Naive thymus-derived CD8-positive, alpha-beta T cell (primary cell): ENCODE measurements at regions not wholly inside any gene's neighbourhood (a gene's known extent, or its start where the extent isn't known, plus 50 kb on each side); places are given as distances from the start of the nearest gene placed in this dataset.
"Not testable (repeated sequence)": the region's sequence is repeated elsewhere in the genome, so short reads cannot be mapped to it uniquely, and the experiment has no call there.

Source experiments
- ATAC-seq, 2 donors: fragments of 150-1000 bp; cut with Tn5 transposase in 1 of 2; sonication (Bioruptor Pico), chemical (Tn5 transposase) in 1 of 2; 1 replicate in 1 of 2; 2 replicates in 1 of 2; pipeline ENCODE4 v1.10.0; 2021; ENCODE audit warnings: mild to moderate bottlenecking in 2 of 2, moderate library complexity in 2 of 2
- POLR2A ChIA-PET: fragments of 350-600 bp; sonication (Branson Sonifier 250); formaldehyde crosslinking; loops from one replicate; lab custom pipeline; 2021; ENCODE audit warnings: antibody characterized with exemption; lab: Charles Lee
- DNase-seq, 10 donors: peaks; one replicate each; pipeline versions ENCODE4 v3.0.0 to v3.0.0-alpha.2; 2020 to 2022
- H3K27ac Mint-ChIP-seq, 10 donors: one replicate each; pipeline ENCODE4 v1.8.0; 2020 to 2022; ENCODE audit warnings: mild to moderate bottlenecking in 10 of 10, mixed read lengths in 10 of 10, moderate library complexity in 4 of 10, inconsistent platforms in 1 of 10
- H3K27me3 Mint-ChIP-seq, 5 donors: one replicate each; pipeline ENCODE4 v1.8.0; 2021 to 2022; ENCODE audit warnings: mixed read lengths in 5 of 5
- H3K36me3 Mint-ChIP-seq, 3 donors: one replicate each; pipeline ENCODE4 v1.8.0; 2020 to 2022; ENCODE audit warnings: mixed read lengths in 3 of 3, mild to moderate bottlenecking in 2 of 3, inconsistent platforms in 1 of 3
- H3K4me1 Mint-ChIP-seq, 4 donors: one replicate each; pipeline ENCODE4 v1.8.0; 2021 to 2022; ENCODE audit warnings: mixed read lengths in 4 of 4
- H3K4me3 Mint-ChIP-seq, 10 donors: one replicate each; pipeline ENCODE4 v1.8.0; 2020 to 2022; ENCODE audit warnings: mild to moderate bottlenecking in 10 of 10, mixed read lengths in 10 of 10, moderate library complexity in 6 of 10, inconsistent platforms in 1 of 10
- H3K9me3 Mint-ChIP-seq, 9 donors: one replicate each; pipeline ENCODE4 v1.8.0; 2020 to 2022; ENCODE audit warnings: mixed read lengths in 9 of 9, mild to moderate bottlenecking in 3 of 9, inconsistent platforms in 1 of 9, moderate library complexity in 1 of 9

DNA sequence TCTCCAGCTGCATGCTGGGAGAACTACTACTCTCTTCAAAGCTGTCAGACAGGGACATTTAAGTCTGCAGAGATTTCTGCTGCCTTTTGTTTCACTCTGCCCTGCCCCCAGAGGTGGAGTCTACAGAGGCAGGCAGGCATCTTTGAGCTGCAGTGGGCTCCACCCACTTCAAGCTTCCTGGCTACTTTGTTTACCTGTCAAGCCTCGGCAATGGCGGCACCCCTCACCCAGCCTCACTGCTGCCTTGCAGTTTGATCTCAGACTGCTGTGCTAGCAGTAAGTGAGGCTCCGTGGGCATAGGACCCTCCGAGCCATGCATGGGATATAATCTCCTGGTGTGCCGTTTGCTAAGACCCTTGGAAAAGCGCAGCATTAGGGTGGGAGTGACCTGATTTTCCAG is 61.7 kb downstream of the DMRTA1 start:
- H3K4me1 Mint-ChIP-seq, POLR2A ChIA-PET, H3K27ac Mint-ChIP-seq, H3K4me3 Mint-ChIP-seq, H3K36me3 Mint-ChIP-seq, DNase-seq, ATAC-seq: not testable (repeated sequence)
- Mint-ChIP-seq H3K9me3 (peaks cover 0 to 24% (median 0%) of the 10 kb centered on the region in 9 donors), H3K27me3 (peaks cover 0 to 14% (median 5%) of the 10 kb centered on the region in 5 donors)

DNA sequence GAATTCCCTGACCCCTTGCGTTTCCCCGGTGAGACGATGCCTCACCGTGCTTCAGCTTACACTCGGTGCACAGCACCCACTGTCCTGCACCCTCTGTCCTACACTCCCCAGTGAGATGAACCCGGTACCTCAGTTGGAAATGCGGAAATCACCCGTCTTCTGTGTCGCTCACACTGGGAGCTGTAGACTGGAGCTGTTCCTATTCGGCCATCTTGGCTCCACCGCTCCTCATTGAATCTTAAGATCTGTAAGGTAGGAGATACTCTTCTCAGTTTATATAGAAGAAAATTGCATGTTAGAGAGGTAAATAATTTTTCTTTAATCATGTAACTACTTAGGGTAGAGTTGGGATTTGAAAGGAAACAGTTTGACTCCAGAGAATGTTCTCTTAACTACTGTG is 62.2 kb downstream of the DMRTA1 start:
- ATAC-seq (no peak), DNase-seq (no peak)
- peaks cover 0 to 14% (median 5%) of the 10 kb centered on the region in 5 donors for H3K27me3 Mint-ChIP-seq
- no peak overlapping the region for H3K4me3 Mint-ChIP-seq
- H3K36me3 Mint-ChIP-seq: peaks cover 0 to 2% (median 0%) of the 10 kb centered on the region in 3 donors
- H3K27ac Mint-ChIP-seq: no peak overlapping the region
- POLR2A ChIA-PET: no interaction called here
- H3K9me3 Mint-ChIP-seq: peaks cover 0 to 24% (median 0%) of the 10 kb centered on the region in 9 donors
- no peaks in the 10 kb centered on the region for H3K4me1 Mint-ChIP-seq

DNA sequence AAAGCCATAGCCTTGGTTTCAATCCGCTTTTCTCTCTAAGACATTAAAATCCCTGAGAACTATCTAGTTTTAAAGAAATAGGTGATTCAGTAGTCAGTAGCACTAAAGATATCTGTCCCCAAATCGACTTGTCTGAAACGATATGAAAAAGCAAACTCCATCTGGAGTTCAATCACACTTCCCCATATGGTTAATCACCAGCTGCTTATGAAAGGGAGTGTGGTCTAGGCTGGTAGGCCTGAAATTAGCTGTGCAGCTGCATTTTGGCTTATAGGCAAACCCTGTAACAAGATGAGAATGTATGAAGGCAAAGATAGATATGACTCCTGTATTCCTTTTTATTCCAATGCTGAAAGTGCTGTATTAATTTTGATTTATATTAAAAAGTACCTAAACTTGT is 65.9 kb downstream of the DMRTA1 start:
- Mint-ChIP-seq H3K27ac (no peak overlapping the region), H3K9me3 (peaks cover 0 to 4% (median 0%) of the 10 kb centered on the region in 9 donors), H3K4me3 (no peak overlapping the region), H3K27me3 (peaks cover 0 to 6% (median 2%) of the 10 kb centered on the region in 5 donors), H3K36me3 (peaks cover 0 to 2% (median 0%) of the 10 kb centered on the region in 3 donors), H3K4me1 (no peaks in the 10 kb centered on the region)
- DNase-seq: no peak
- no peak for ATAC-seq
- POLR2A ChIA-PET: no interaction called here

DNA sequence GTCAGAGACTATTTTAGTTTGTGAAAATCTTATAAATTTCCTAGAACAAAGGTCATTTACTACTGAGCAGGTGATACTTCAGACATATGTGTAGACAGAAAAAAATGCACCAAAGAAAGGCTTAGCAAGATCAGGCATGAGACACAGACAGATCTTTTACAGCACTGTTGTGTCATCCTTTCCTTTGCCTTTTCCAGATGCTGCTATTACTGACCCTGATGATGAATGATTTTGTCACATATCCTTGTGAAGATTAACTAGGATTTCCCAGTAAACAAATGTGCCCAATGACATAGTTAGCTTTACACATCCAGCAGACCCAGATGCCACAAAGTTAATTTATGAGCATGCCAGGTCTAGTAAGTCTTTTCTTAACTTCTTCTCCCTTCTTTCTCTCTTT is 68.2 kb downstream of the DMRTA1 start:
- POLR2A ChIA-PET: no interaction called here
- no peak for ATAC-seq
- H3K9me3 Mint-ChIP-seq: no peaks in the 10 kb centered on the region
- no peak overlapping the region for H3K27ac Mint-ChIP-seq
- H3K4me3 Mint-ChIP-seq: no peak overlapping the region
- H3K36me3 Mint-ChIP-seq: no peaks in the 10 kb centered on the region
- DNase-seq: no peak
- H3K27me3 Mint-ChIP-seq: peaks cover 0 to 3% (median 0%) of the 10 kb centered on the region in 5 donors
- no peaks in the 10 kb centered on the region for H3K4me1 Mint-ChIP-seq

DNA sequence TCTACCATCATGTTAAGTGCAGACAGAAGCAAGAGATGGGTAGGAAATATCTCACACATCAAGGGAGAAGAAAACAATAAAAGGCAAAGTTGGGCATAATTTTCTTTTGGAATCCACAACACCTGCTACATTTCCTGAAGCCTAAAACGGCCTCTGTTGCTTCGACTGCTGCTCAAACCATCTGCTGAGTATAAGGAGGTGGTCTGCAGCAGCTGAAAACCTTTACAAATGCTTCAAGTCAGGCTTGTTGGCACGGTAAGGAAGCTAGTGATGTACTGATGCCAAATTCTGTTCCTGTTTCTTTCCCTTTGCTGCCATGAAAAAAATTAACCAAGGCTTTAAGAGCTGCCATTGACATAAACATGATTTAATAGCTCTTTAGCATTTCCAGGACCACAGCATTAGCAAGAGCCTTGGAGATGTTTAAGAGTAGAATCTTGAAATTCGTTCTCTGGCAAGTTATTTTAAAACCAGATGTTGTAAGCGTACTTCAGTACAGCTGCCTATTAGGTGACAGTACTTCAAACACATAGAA is 75.6 kb downstream of the DMRTA1 start:
- no peaks in the 10 kb centered on the region for H3K4me1 Mint-ChIP-seq
- DNase-seq (no peak), ATAC-seq (no peak)
- POLR2A ChIA-PET: no interaction called here
- H3K27ac Mint-ChIP-seq: no peak overlapping the region
- H3K9me3 Mint-ChIP-seq: peaks cover 0 to 2% (median 0%) of the 10 kb centered on the region in 9 donors
- no peak overlapping the region for H3K4me3 Mint-ChIP-seq
- H3K36me3 Mint-ChIP-seq: no peaks in the 10 kb centered on the region
- peaks cover 0 to 2% (median 0%) of the 10 kb centered on the region in 5 donors for H3K27me3 Mint-ChIP-seq

DNA sequence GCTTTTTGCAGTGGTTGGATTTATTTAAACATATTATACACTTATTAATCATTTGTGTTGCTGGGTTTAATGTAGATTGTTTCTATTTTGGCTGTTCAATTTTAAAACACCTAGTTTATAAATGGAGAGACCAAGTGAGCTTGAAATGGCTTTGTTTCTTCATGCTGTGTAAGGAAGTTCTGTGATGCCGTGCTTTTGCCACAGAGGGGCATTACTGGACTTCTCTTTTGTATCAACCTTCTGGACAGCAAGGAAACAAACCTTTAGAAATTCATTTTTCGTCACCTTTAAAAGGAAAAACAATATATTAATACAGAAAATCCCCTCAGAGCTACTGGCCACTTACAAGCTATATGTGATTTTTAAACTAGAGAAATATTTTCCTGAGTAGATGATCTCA is 81.9 kb downstream of the DMRTA1 start:
- ATAC-seq (no peak), DNase-seq (no peak)
- no peaks in the 10 kb centered on the region for H3K36me3 Mint-ChIP-seq
- H3K4me1 Mint-ChIP-seq: no peaks in the 10 kb centered on the region
- POLR2A ChIA-PET: no interaction called here
- peaks cover 0 to 9% (median 0%) of the 10 kb centered on the region in 9 donors for H3K9me3 Mint-ChIP-seq
- H3K4me3 Mint-ChIP-seq: no peak overlapping the region
- peaks cover 0 to 7% (median 2%) of the 10 kb centered on the region in 5 donors for H3K27me3 Mint-ChIP-seq
- H3K27ac Mint-ChIP-seq: no peak overlapping the region

DNA sequence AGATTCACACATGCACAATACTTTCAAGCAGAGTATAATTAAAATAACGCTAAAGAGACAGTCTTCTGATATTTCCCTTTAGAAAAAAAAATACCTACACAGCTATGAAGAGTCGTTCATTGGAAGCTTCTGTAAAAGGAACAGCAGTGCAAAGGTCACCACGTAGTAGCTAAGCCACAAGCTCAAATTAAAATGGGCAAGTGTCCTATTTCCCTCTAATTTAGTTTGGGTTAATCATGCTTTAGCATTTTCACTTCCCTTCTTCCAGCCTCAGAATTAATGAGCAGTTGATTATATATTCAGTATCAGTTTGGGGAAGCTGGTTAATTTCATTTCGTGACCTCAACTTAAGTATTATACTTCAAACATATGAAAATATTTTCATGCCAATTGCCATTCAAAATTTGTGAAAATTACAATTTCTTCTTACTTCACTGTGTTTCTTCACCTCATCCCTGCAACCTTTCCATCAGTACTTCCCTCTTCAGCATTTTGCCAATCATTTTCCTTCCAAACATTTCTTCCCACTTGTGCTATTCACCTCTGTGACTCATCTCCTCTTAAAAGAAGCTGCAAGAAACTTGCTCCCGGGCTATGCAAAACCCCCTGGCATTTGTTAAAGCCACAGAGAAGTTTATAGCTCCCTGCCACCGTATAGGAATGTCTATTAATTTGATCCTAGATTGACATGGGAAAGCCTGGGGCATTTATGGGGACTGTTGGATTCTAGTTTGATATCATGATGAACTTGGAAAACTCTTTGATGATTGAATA is 83.0 kb downstream of the DMRTA1 start:
- ATAC-seq: no peak
- H3K4me1 Mint-ChIP-seq: no peaks in the 10 kb centered on the region
- POLR2A ChIA-PET: no interaction called here
- no peak for DNase-seq
- H3K27me3 Mint-ChIP-seq: peaks cover 0 to 7% (median 2%) of the 10 kb centered on the region in 5 donors
- no peak overlapping the region for H3K4me3 Mint-ChIP-seq
- H3K36me3 Mint-ChIP-seq: peaks cover 0 to 2% (median 0%) of the 10 kb centered on the region in 3 donors
- H3K9me3 Mint-ChIP-seq: peaks cover 0 to 10% (median 0%) of the 10 kb centered on the region in 9 donors
- no peak overlapping the region for H3K27ac Mint-ChIP-seq

DNA sequence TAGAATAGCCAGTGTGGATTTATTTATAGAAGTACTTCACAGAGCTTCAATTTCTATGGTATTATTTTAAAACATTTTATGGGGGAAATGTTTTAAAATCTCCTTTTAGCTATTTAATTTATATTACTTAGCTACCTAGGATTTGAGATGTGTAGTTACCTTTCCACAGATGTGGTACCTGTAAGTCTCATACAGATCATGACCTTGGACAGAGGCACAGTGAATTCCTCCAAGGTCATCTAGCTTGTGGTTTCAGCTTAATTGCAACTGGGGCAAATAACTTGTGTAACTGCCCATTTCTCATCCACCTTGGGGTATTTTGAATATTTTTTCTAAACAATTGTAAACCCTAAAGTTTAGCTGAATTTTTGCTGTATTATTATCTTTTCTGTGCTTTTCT is 89.2 kb downstream of the DMRTA1 start:
- peaks cover 0 to 14% (median 3%) of the 10 kb centered on the region in 9 donors for H3K9me3 Mint-ChIP-seq
- peaks cover 0 to 2% (median 0%) of the 10 kb centered on the region in 3 donors for H3K36me3 Mint-ChIP-seq
- H3K4me3 Mint-ChIP-seq: no peak overlapping the region
- H3K4me1 Mint-ChIP-seq: no peaks in the 10 kb centered on the region
- H3K27me3 Mint-ChIP-seq: no peaks in the 10 kb centered on the region
- DNase-seq (no peak), ATAC-seq (no peak)
- H3K27ac Mint-ChIP-seq: no peak overlapping the region
- POLR2A ChIA-PET: no interaction called here

DNA sequence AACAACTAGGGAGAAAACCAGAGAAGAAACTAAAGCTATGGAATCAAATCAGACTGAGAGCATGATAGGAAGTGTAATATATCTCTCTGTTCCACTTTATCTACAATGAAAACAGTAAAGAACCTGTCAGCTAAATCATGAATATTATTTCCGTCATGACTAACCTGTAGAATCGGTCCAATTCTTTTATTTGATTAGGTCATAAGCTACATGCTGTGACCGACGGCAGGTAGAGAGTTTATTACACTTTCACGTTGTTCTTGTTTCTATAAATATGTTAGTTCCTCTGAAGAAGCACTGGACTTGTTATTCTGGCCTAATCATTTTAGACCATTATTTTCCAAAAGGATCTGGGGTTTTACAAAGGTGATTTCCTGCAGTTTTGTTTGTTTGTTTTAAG is 91.1 kb downstream of the DMRTA1 start:
- POLR2A ChIA-PET: no interaction called here
- no peak for DNase-seq
- Mint-ChIP-seq H3K9me3 (peaks cover 0 to 13% (median 3%) of the 10 kb centered on the region in 9 donors), H3K27ac (no peak overlapping the region), H3K4me1 (no peaks in the 10 kb centered on the region), H3K36me3 (peaks cover 0 to 2% (median 0%) of the 10 kb centered on the region in 3 donors), H3K27me3 (no peaks in the 10 kb centered on the region), H3K4me3 (no peak overlapping the region)
- no peak for ATAC-seq

DNA sequence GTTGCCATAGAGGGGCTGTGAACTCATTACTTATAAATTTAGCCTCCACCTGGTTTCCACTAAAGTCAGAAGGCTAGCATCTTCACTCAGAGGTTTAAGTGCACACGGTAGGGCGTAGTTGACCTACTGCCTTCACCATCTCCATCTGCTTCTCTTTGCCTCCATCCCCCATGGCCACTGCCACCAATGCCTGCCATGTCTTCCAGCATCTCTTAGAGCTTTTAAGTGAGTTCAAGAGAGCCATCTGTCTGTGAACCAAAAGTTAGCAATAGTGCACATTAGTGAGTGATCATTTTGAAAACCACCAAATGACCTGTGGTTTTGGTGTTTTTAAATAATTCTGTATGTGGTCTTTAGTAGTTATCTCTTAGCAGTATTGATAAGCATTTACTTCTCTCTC is 102.0 kb downstream of the DMRTA1 start:
- Mint-ChIP-seq H3K4me1 (no peaks in the 10 kb centered on the region), H3K27me3 (no peaks in the 10 kb centered on the region), H3K36me3 (no peaks in the 10 kb centered on the region), H3K27ac (no peak overlapping the region), H3K4me3 (no peak overlapping the region), H3K9me3 (peaks cover 0 to 2% (median 0%) of the 10 kb centered on the region in 9 donors)
- no peak for ATAC-seq
- POLR2A ChIA-PET: no interaction called here
- no peak for DNase-seq

DNA sequence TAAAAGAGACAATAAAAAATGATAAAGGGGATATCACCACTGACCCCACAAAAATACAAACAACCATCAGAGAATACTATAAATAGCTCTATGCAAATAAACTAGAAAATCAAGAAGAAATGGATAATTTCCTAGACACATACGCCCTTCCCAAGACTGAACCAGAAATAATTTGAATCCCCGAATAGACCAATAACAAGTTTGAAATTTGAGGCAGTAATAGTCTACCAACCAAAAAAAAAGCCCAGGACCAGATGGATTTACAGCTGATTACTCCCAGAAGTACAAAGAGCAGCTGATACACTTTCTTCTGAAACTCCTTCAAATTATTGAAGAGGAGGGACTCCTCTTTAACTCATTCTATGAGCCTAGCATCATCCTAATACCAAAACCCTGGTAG is 128.1 kb downstream of the DMRTA1 start:
- Mint-ChIP-seq H3K36me3 (peaks cover 0 to 13% (median 0%) of the 10 kb centered on the region in 3 donors), H3K4me1 (no peaks in the 10 kb centered on the region), H3K27me3 (no peaks in the 10 kb centered on the region), H3K9me3 (peaks cover 14 to 71% (median 36%) of the 10 kb centered on the region in 9 donors), H3K4me3 (no peak overlapping the region), H3K27ac (no peak overlapping the region)
- ATAC-seq (no peak), DNase-seq (no peak)
- POLR2A ChIA-PET: no interaction called here

DNA sequence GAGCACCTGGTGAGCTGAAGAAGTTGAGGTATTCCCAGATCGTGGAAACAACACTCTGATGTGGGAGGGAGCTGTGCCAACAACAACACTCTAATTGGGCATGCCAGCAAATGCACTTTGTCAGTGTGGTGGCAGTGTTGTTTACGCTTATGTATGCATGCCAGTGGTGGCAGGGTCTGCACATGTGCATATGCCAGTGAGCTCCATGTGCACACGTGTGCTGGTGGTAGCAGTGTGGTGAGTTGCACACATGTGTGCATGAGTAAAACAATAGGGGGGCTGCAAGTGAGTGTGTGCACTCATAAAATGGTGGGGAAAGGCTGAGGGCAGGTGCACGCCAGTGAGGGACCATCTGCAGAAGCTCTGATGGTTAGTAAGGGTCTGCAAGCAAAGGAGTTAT is 134.2 kb downstream of the DMRTA1 start:
- Mint-ChIP-seq H3K36me3 (peaks cover 0 to 4% (median 0%) of the 10 kb centered on the region in 3 donors), H3K27ac (no peak overlapping the region), H3K27me3 (no peaks in the 10 kb centered on the region), H3K4me3 (no peak overlapping the region), H3K9me3 (peaks cover 12 to 42% (median 24%) of the 10 kb centered on the region in 9 donors), H3K4me1 (no peaks in the 10 kb centered on the region)
- no peak for ATAC-seq
- POLR2A ChIA-PET: no interaction called here
- DNase-seq: no peak

DNA sequence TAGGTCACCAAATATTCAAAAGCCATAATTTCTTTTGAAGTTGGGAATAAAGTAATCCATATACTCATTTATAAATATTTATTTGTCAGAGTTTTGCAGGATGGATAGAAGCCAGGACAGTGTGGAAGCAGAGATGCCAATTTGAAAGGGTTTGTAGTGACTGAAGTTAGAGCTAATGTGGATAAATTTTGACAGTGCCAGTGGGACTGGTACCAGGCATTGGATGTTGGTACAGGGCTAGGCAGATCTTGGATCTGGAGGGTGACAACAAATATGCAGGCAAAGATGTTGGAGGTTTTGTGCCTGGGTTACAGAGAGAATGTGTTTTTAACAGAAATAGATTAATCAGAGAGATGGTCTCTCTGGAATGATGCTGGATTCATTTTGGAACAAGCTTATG is 135.6 kb downstream of the DMRTA1 start:
- POLR2A ChIA-PET: no interaction called here

More for the DNA sequence above, 135.6 kb downstream of the DMRTA1 start:
- ATAC-seq: no peak
- no peak for DNase-seq
- peaks cover 11 to 38% (median 20%) of the 10 kb centered on the region in 9 donors for H3K9me3 Mint-ChIP-seq
- no peak overlapping the region for H3K4me3 Mint-ChIP-seq
- H3K27ac Mint-ChIP-seq: no peak overlapping the region
- no peaks in the 10 kb centered on the region for H3K4me1 Mint-ChIP-seq
- H3K27me3 Mint-ChIP-seq: no peaks in the 10 kb centered on the region
- H3K36me3 Mint-ChIP-seq: no peaks in the 10 kb centered on the region
